Dendritic cell treated with granulocyte-macrophage colony-stimulating factor and Interleukin-4, amounts not matched to agents 40 ng/mL and 50 ng/mL, for 4 days (primary cell): ENCODE measurements at regions not wholly inside any gene's neighbourhood (a gene's known extent, or its start where the extent isn't known, plus 50 kb on each side); places are given as distances from the start of the nearest gene placed in this dataset.

Experiments
- H3K27ac Mint-ChIP-seq: one replicate; pipeline ENCODE4 v1.8.0; 2022; ENCODE audit warnings: mild to moderate bottlenecking, mixed read lengths
- H3K27me3 Mint-ChIP-seq: one replicate; pipeline ENCODE4 v1.8.0; 2022; ENCODE audit warnings: mild to moderate bottlenecking, mixed read lengths
- H3K36me3 Mint-ChIP-seq: one replicate; pipeline ENCODE4 v1.8.0; 2022; ENCODE audit warnings: low read depth, mixed read lengths
- H3K4me1 Mint-ChIP-seq: one replicate; pipeline ENCODE4 v1.8.0; 2022; ENCODE audit warnings: low read depth, mixed read lengths
- H3K4me3 Mint-ChIP-seq: one replicate; pipeline ENCODE4 v1.8.0; 2022; ENCODE audit warnings: mild to moderate bottlenecking, moderate library complexity, mixed read lengths
- H3K9me3 Mint-ChIP-seq: one replicate; pipeline ENCODE4 v1.8.0; 2022; ENCODE audit warnings: mixed read lengths
- intact Hi-C: fragments of 100-400 bp; cut with micrococcal nuclease; formaldehyde crosslinking; loops from one replicate; pipeline ENCODE4 v1.15.0; 2022

- Mint-ChIP-seq H3K9me3 (no peaks in the 10 kb centered on the region), H3K4me1 (peaks cover 38% of the 10 kb centered on the region), H3K36me3 (no peaks in the 10 kb centered on the region), H3K27me3 (no peaks in the 10 kb centered on the region), H3K27ac (no peak overlapping the region), H3K4me3 (no peak overlapping the region)
- intact Hi-C loops: loop anchor here (1.0 kb wide), 1 partner anchor 131 kb away; no protein-coding TSS in a partner anchor
Observed at GRCh38 chr10:28250782-28251181, 52.1 kb downstream of the MPP7 start.

GRCh38 chr10:28250358-28250757 lies 52.5 kb downstream of the MPP7 start:
- H3K27ac Mint-ChIP-seq: no peak overlapping the region
- no peak overlapping the region for H3K4me3 Mint-ChIP-seq
- peaks cover 42% of the 10 kb centered on the region for H3K4me1 Mint-ChIP-seq
- H3K27me3 Mint-ChIP-seq: no peaks in the 10 kb centered on the region
- H3K9me3 Mint-ChIP-seq: no peaks in the 10 kb centered on the region
- intact Hi-C loops: loop anchor here (1.0 kb wide), 1 partner anchor 131 kb away; no protein-coding TSS in a partner anchor
- no peaks in the 10 kb centered on the region for H3K36me3 Mint-ChIP-seq

GRCh38 chr10:28249512-28249911 lies 53.4 kb downstream of the MPP7 start:
- Mint-ChIP-seq H3K36me3 (no peaks in the 10 kb centered on the region), H3K4me1 (peaks cover 42% of the 10 kb centered on the region), H3K9me3 (no peaks in the 10 kb centered on the region), H3K27ac (no peak overlapping the region), H3K4me3 (no peak overlapping the region), H3K27me3 (no peaks in the 10 kb centered on the region)
- intact Hi-C loops: no loop called here

- Mint-ChIP-seq H3K9me3 (no peaks in the 10 kb centered on the region), H3K27ac (peak overlapping the region; percentile 45), H3K36me3 (no peaks in the 10 kb centered on the region), H3K4me1 (peaks cover 35% of the 10 kb centered on the region), H3K4me3 (peak overlapping the region; percentile 45), H3K27me3 (no peaks in the 10 kb centered on the region)
- intact Hi-C loops: no loop called here
Observed at GRCh38 chr10:28248092-28248491, 54.8 kb downstream of the MPP7 start.

GRCh38 chr10:28246023-28246422 lies 56.8 kb downstream of the MPP7 start:
- Mint-ChIP-seq H3K9me3 (no peaks in the 10 kb centered on the region), H3K4me3 (no peak overlapping the region), H3K27me3 (no peaks in the 10 kb centered on the region), H3K4me1 (peaks cover 22% of the 10 kb centered on the region), H3K27ac (peak overlapping the region; percentile 8), H3K36me3 (no peaks in the 10 kb centered on the region)
- intact Hi-C loops: no loop called here

GRCh38 chr10:28243923-28244322 lies 58.9 kb downstream of the MPP7 start:
- peaks cover 22% of the 10 kb centered on the region for H3K4me1 Mint-ChIP-seq
- H3K36me3 Mint-ChIP-seq: no peaks in the 10 kb centered on the region
- no peaks in the 10 kb centered on the region for H3K9me3 Mint-ChIP-seq
- intact Hi-C loops: loop anchor here (5.0 kb wide), 3 partner anchors 502 to 797 kb away; no protein-coding TSS in a partner anchor
- H3K27ac Mint-ChIP-seq: no peak overlapping the region
- no peak overlapping the region for H3K4me3 Mint-ChIP-seq
- H3K27me3 Mint-ChIP-seq: no peaks in the 10 kb centered on the region

- H3K4me3 Mint-ChIP-seq: no peak overlapping the region
- peaks cover 10% of the 10 kb centered on the region for H3K4me1 Mint-ChIP-seq
- no peak overlapping the region for H3K27ac Mint-ChIP-seq
- no peaks in the 10 kb centered on the region for H3K36me3 Mint-ChIP-seq
- no peaks in the 10 kb centered on the region for H3K9me3 Mint-ChIP-seq
- no peaks in the 10 kb centered on the region for H3K27me3 Mint-ChIP-seq
- intact Hi-C loops: loop anchor here (1.0 to 5.0 kb wide), 4 partner anchors 459 to 795 kb away; no protein-coding TSS in a partner anchor
Observed at GRCh38 chr10:28242555-28243204, 60.2 kb downstream of the MPP7 start.

GRCh38 chr10:28241741-28242399 lies 61.0 kb downstream of the MPP7 start:
- Mint-ChIP-seq H3K4me3 (no peak overlapping the region), H3K27me3 (no peaks in the 10 kb centered on the region), H3K36me3 (no peaks in the 10 kb centered on the region), H3K9me3 (no peaks in the 10 kb centered on the region), H3K4me1 (peaks cover 10% of the 10 kb centered on the region), H3K27ac (no peak overlapping the region)
- intact Hi-C loops: loop anchor here (1.0 to 5.0 kb wide), 4 partner anchors 459 to 795 kb away; no protein-coding TSS in a partner anchor

- no peaks in the 10 kb centered on the region for H3K27me3 Mint-ChIP-seq
- H3K4me1 Mint-ChIP-seq: peaks cover under 1% of the 10 kb centered on the region
- H3K9me3 Mint-ChIP-seq: no peaks in the 10 kb centered on the region
- peaks cover 4% of the 10 kb centered on the region for H3K36me3 Mint-ChIP-seq
- H3K4me3 Mint-ChIP-seq: no peak overlapping the region
- no peak overlapping the region for H3K27ac Mint-ChIP-seq
- intact Hi-C loops: loop anchor here (5.0 kb wide), 3 partner anchors 498 to 793 kb away; no protein-coding TSS in a partner anchor
Observed at GRCh38 chr10:28240400-28240799, 62.5 kb downstream of the MPP7 start.

- H3K9me3 Mint-ChIP-seq: no peaks in the 10 kb centered on the region
- no peak overlapping the region for H3K27ac Mint-ChIP-seq
- intact Hi-C loops: no loop called here
- H3K4me3 Mint-ChIP-seq: no peak overlapping the region
- H3K27me3 Mint-ChIP-seq: no peaks in the 10 kb centered on the region
- H3K4me1 Mint-ChIP-seq: no peaks in the 10 kb centered on the region
- H3K36me3 Mint-ChIP-seq: peaks cover 4% of the 10 kb centered on the region
Observed at GRCh38 chr10:28236591-28236990, 66.3 kb downstream of the MPP7 start.

GRCh38 chr10:28220811-28221210 lies 82.1 kb downstream of the MPP7 start:
- Mint-ChIP-seq H3K4me1 (peaks cover 7% of the 10 kb centered on the region), H3K4me3 (no peak overlapping the region), H3K27ac (no peak overlapping the region), H3K36me3 (no peaks in the 10 kb centered on the region), H3K27me3 (no peaks in the 10 kb centered on the region), H3K9me3 (no peaks in the 10 kb centered on the region)
- intact Hi-C loops: no loop called here

GRCh38 chr10:28219251-28219650 lies 83.6 kb downstream of the MPP7 start:
- H3K27ac Mint-ChIP-seq: no peak overlapping the region
- no peaks in the 10 kb centered on the region for H3K9me3 Mint-ChIP-seq
- H3K4me3 Mint-ChIP-seq: no peak overlapping the region
- peaks cover 7% of the 10 kb centered on the region for H3K4me1 Mint-ChIP-seq
- no peaks in the 10 kb centered on the region for H3K36me3 Mint-ChIP-seq
- H3K27me3 Mint-ChIP-seq: no peaks in the 10 kb centered on the region
- intact Hi-C loops: no loop called here

GRCh38 chr10:28217848-28218247 lies 85.0 kb downstream of the MPP7 start:
- H3K4me3 Mint-ChIP-seq: no peak overlapping the region
- no peak overlapping the region for H3K27ac Mint-ChIP-seq
- no peaks in the 10 kb centered on the region for H3K36me3 Mint-ChIP-seq
- no peaks in the 10 kb centered on the region for H3K9me3 Mint-ChIP-seq
- peaks cover 7% of the 10 kb centered on the region for H3K4me1 Mint-ChIP-seq
- H3K27me3 Mint-ChIP-seq: no peaks in the 10 kb centered on the region
- intact Hi-C loops: no loop called here

- intact Hi-C loops: no loop called here
- Mint-ChIP-seq H3K36me3 (peaks cover 8% of the 10 kb centered on the region), H3K27ac (no peak overlapping the region), H3K27me3 (no peaks in the 10 kb centered on the region), H3K9me3 (no peaks in the 10 kb centered on the region), H3K4me3 (no peak overlapping the region), H3K4me1 (peaks cover 7% of the 10 kb centered on the region)
Observed at GRCh38 chr10:28215930-28216329, 86.9 kb downstream of the MPP7 start.
